Uterus (tissue), 2 donors: ENCODE measurements at regions not wholly inside any gene's neighbourhood (a gene's known extent, or its start where the extent isn't known, plus 50 kb on each side); places are given as distances from the start of the nearest gene placed in this dataset.

Source experiments
- POLR2A ChIP-seq, 2 donors: fragments of 450-650 bp; IDR thresholded peaks; one replicate each; pipeline ENCODE4 v1.6.1; 2016; ENCODE audit warnings: antibody characterized with exemption in 2 of 2, mild to moderate bottlenecking in 1 of 2, moderate library complexity in 1 of 2
- TF ChIP-seq, protein P1 (sequence below), 4 experiments: fragments of 200-600 bp in 2 of 4; fragments of 450-650 bp in 2 of 4; sonication (generic) in 2 of 4; IDR thresholded peaks; one replicate each; pipeline ENCODE4 v1.5.1; 2016 to 2019; ENCODE audit warnings: antibody characterized with exemption in 4 of 4, mild to moderate bottlenecking in 2 of 4, moderate library complexity in 1 of 4

DNA sequence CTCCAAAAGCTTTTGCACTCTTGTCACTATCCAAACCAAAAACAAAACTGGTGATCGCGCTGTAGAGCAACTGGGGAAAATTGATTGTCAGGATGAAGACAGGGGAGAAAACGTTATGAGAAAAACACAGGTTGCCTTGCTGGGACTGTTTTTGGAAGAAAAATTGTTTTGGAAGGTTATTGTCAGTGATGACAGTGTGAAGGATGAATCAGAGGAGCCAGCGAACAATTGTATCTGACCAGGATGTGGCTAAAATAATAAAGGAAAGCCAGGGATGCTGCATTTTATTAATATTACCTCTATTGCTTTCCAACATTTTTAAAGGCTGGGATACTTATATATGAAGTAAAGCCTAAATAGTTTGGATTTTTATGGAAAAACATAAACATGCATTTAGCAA, 334.0 kb downstream of the SPRY2 start:
- TF ChIP-seq, protein P1, sequence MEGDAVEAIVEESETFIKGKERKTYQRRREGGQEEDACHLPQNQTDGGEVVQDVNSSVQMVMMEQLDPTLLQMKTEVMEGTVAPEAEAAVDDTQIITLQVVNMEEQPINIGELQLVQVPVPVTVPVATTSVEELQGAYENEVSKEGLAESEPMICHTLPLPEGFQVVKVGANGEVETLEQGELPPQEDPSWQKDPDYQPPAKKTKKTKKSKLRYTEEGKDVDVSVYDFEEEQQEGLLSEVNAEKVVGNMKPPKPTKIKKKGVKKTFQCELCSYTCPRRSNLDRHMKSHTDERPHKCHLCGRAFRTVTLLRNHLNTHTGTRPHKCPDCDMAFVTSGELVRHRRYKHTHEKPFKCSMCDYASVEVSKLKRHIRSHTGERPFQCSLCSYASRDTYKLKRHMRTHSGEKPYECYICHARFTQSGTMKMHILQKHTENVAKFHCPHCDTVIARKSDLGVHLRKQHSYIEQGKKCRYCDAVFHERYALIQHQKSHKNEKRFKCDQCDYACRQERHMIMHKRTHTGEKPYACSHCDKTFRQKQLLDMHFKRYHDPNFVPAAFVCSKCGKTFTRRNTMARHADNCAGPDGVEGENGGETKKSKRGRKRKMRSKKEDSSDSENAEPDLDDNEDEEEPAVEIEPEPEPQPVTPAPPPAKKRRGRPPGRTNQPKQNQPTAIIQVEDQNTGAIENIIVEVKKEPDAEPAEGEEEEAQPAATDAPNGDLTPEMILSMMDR (IDR thresholded peaks at IDR 0.05), result no peak
- no peak for TF ChIP-seq POLR2A (IDR thresholded peaks at IDR 0.05)
